SK-N-SH treated with all-trans-retinoic acid at 6 μM for 48 hours (cell line): ENCODE measurements at regions not wholly inside any gene's neighbourhood (a gene's known extent, or its start where the extent isn't known, plus 50 kb on each side); places are given as distances from the start of the nearest gene placed in this dataset.

ENCODE experiments used
- ATAC-seq: fragments of 200-7000 bp; cut with Tn5 transposase; 3 replicates; pipeline ENCODE4 v1.9.1; 2020; ENCODE audit warnings: mild to moderate bottlenecking, moderate library complexity
- BACH2 ChIP-seq: fragments of 250-450 bp; sonication (Bioruptor Pico); IDR thresholded peaks from 2 replicates; pipeline ENCODE4 v1.9.0; 2021; ENCODE audit warnings: mild to moderate bottlenecking, borderline replicate concordance
- CSDC2 ChIP-seq: fragments of 250-450 bp; sonication (Bioruptor Pico); IDR thresholded peaks from 2 replicates; pipeline ENCODE4 v1.5.0; 2020; ENCODE audit warnings: mild to moderate bottlenecking, moderate library complexity
- ESRRG ChIP-seq: fragments of 250-450 bp; sonication (Bioruptor Pico); IDR thresholded peaks from 2 replicates; pipeline ENCODE4 v1.6.1; 2021; ENCODE audit warnings: mild to moderate bottlenecking
- ISL1 ChIP-seq: fragments of 250-450 bp; sonication (Bioruptor Pico); IDR thresholded peaks from 2 replicates; pipeline ENCODE4 v2.1.2; 2022; ENCODE audit warnings: mild to moderate bottlenecking, moderate library complexity
- OSR1 ChIP-seq: fragments of 250-450 bp; sonication (Bioruptor Pico); IDR thresholded peaks from 2 replicates; pipeline ENCODE4 v1.8.0; 2022; ENCODE audit warnings: moderate library complexity, mild to moderate bottlenecking, inconsistent platforms
- PPARA ChIP-seq: fragments of 250-450 bp; sonication (Bioruptor Pico); IDR thresholded peaks from 2 replicates; pipeline ENCODE4 v1.5.0; 2020; ENCODE audit warnings: mild to moderate bottlenecking, borderline replicate concordance
- RARB ChIP-seq: fragments of 250-450 bp; sonication (Bioruptor Pico); IDR thresholded peaks from 2 replicates; pipeline ENCODE4 v1.8.0; 2021; ENCODE audit warnings: mild to moderate bottlenecking, moderate library complexity
- SNAI2 ChIP-seq: fragments of 250-450 bp; sonication (Bioruptor Pico); IDR thresholded peaks from 2 replicates; pipeline ENCODE4 v1.5.0; 2020; ENCODE audit warnings: mild to moderate bottlenecking, moderate library complexity
- TCF4 ChIP-seq: fragments of 250-450 bp; sonication (Bioruptor Pico); IDR thresholded peaks from 2 replicates; pipeline ENCODE4 v1.8.0; 2021; ENCODE audit warnings: mild to moderate bottlenecking, moderate library complexity, borderline replicate concordance
- ZC3H10 ChIP-seq: fragments of 250-450 bp; sonication (Bioruptor Pico); IDR thresholded peaks from 2 replicates; pipeline ENCODE4 v1.5.1; 2021; ENCODE audit warnings: mild to moderate bottlenecking, moderate library complexity
- ZFP3 ChIP-seq: fragments of 250-450 bp; sonication (Bioruptor Pico); IDR thresholded peaks from 2 replicates; pipeline ENCODE4 v1.5.0; 2020; ENCODE audit warnings: mild to moderate bottlenecking, moderate library complexity
- ZFP30 ChIP-seq: fragments of 450-650 bp; formaldehyde crosslinking; IDR thresholded peaks from 2 replicates; pipeline ENCODE4 v1.5.0; 2022; ENCODE audit warnings: mild to moderate bottlenecking, moderate library complexity
- ZNF565 ChIP-seq: fragments of 450-650 bp; formaldehyde crosslinking; conservative IDR thresholded peaks from 2 replicates; pipeline ENCODE4 v1.5.0; 2020; ENCODE audit warnings: low read depth, mild to moderate bottlenecking, moderate library complexity
- ZNF70 ChIP-seq: fragments of 450-650 bp; formaldehyde crosslinking; IDR thresholded peaks from 2 replicates; pipeline ENCODE4 v1.5.0; 2020; ENCODE audit warnings: mild to moderate bottlenecking, moderate library complexity
- ZNF8 ChIP-seq: fragments of 450-650 bp; formaldehyde crosslinking; IDR thresholded peaks from 2 replicates; pipeline ENCODE4 v1.5.0; 2020; ENCODE audit warnings: mild to moderate bottlenecking, moderate library complexity
- TF ChIP-seq, protein P1 (sequence below): fragments of 250-450 bp; sonication (Bioruptor Pico); IDR thresholded peaks from 2 replicates; pipeline ENCODE4 v1.8.0; 2020; ENCODE audit warnings: mild to moderate bottlenecking, moderate library complexity, borderline replicate concordance
- TF ChIP-seq, protein P2 (sequence below): fragments of 250-450 bp; sonication (Bioruptor Pico); IDR thresholded peaks from 2 replicates; pipeline ENCODE4 v1.5.0; 2020; ENCODE audit warnings: mild to moderate bottlenecking, moderate library complexity
- TF ChIP-seq, protein P3 (sequence below): fragments of 250-450 bp; sonication (Bioruptor Pico); IDR thresholded peaks from 2 replicates; pipeline ENCODE4 v1.5.1; 2021; ENCODE audit warnings: mild to moderate bottlenecking, moderate library complexity
- TF ChIP-seq, protein P4 (sequence below): fragments of 250-450 bp; sonication (Bioruptor Pico); IDR thresholded peaks from 2 replicates; pipeline ENCODE4 v1.8.0; 2021; ENCODE audit warnings: low read depth, mild to moderate bottlenecking, moderate library complexity, borderline replicate concordance
- TF ChIP-seq, protein P5 (sequence below): fragments of 250-450 bp; sonication (Bioruptor Pico); IDR thresholded peaks from 2 replicates; pipeline ENCODE4 v1.5.1; 2020; ENCODE audit warnings: low read depth, mild to moderate bottlenecking, moderate library complexity

DNA sequence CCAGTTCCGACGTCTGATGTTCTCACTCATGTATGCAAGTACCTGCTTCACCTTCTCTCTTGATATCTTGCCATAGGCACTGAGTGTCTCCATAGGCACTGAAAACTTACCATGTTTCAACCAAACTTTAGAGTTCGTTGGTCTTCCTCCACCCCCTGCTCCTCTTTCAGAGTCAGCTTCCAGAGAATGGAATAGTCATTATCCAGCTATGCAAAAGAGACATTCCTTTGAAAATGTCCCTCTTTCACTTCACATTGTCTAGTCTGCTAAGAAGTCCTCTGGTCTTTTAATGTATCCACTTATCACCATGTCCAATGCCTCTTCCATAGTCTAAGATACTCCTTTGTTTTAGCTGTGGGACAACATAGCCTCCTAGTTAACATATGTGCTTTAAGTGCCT is 566.0 kb upstream of the TENM3 start (continued):
- TF ChIP-seq TCF4 (CRISPR knock-in tag) (no peak), ZNF70 (CRISPR knock-in tag) (no peak)

DNA sequence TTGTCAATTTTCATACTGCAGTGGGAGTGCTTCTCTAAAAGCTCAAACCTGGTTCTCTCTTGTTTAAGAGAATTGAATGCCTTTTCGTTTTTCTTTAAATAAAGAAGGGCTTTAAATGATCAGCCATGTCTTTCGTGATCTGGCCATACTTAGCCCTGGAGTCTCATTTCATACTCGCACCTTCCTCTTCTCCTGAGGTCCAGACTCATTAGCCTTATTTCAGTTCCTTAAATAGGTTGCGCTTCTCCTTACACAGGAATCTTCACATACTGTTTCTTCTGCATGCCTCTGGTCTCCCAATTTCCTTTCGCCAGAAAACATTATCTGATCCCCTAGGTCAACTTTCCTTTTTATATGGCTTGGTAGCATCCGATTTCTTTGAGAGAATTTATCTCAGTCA is 565.6 kb upstream of the TENM3 start:
- TF ChIP-seq ZC3H10 (CRISPR knock-in tag) = no peak
- no peak for TF ChIP-seq ISL1 (CRISPR knock-in tag)
- TF ChIP-seq, protein P1, sequence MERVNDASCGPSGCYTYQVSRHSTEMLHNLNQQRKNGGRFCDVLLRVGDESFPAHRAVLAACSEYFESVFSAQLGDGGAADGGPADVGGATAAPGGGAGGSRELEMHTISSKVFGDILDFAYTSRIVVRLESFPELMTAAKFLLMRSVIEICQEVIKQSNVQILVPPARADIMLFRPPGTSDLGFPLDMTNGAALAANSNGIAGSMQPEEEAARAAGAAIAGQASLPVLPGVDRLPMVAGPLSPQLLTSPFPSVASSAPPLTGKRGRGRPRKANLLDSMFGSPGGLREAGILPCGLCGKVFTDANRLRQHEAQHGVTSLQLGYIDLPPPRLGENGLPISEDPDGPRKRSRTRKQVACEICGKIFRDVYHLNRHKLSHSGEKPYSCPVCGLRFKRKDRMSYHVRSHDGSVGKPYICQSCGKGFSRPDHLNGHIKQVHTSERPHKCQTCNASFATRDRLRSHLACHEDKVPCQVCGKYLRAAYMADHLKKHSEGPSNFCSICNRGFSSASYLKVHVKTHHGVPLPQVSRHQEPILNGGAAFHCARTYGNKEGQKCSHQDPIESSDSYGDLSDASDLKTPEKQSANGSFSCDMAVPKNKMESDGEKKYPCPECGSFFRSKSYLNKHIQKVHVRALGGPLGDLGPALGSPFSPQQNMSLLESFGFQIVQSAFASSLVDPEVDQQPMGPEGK (CRISPR knock-in tag) = no peak
- TF ChIP-seq TCF4 (CRISPR knock-in tag) = no peak
- no peak for TF ChIP-seq RARB (CRISPR knock-in tag)
- TF ChIP-seq, protein P2, sequence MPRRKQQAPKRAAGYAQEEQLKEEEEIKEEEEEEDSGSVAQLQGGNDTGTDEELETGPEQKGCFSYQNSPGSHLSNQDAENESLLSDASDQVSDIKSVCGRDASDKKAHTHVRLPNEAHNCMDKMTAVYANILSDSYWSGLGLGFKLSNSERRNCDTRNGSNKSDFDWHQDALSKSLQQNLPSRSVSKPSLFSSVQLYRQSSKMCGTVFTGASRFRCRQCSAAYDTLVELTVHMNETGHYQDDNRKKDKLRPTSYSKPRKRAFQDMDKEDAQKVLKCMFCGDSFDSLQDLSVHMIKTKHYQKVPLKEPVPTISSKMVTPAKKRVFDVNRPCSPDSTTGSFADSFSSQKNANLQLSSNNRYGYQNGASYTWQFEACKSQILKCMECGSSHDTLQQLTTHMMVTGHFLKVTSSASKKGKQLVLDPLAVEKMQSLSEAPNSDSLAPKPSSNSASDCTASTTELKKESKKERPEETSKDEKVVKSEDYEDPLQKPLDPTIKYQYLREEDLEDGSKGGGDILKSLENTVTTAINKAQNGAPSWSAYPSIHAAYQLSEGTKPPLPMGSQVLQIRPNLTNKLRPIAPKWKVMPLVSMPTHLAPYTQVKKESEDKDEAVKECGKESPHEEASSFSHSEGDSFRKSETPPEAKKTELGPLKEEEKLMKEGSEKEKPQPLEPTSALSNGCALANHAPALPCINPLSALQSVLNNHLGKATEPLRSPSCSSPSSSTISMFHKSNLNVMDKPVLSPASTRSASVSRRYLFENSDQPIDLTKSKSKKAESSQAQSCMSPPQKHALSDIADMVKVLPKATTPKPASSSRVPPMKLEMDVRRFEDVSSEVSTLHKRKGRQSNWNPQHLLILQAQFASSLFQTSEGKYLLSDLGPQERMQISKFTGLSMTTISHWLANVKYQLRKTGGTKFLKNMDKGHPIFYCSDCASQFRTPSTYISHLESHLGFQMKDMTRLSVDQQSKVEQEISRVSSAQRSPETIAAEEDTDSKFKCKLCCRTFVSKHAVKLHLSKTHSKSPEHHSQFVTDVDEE = no peak
- TF ChIP-seq OSR1 (CRISPR knock-in tag) = no peak
- TF ChIP-seq ZNF70 (CRISPR knock-in tag) = no peak
- no peak for ATAC-seq

DNA sequence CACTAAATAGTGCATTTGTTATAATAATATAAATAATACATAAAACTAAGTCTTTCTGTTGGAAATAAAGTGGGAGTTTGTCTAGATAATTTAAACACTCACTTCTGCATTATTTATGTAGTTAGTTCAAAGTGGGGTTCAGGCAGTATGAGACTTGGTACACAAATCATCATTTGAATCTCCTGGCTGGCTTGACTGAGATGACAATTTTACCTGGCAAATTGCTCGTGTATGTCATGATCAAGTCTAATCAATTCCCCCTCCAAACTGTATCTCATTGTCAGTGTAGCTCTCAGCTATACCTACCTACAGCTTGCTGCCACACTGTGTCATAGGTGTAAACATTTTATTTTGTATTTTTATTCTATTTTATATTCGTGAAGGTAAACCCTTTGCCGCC is 563.4 kb upstream of the TENM3 start:
- no peak for ATAC-seq

More for the DNA sequence above, 563.4 kb upstream of the TENM3 start:
- TF ChIP-seq, protein P1 (CRISPR knock-in tag) = no peak
- no peak for TF ChIP-seq ESRRG (CRISPR knock-in tag)
- TF ChIP-seq, protein P3, sequence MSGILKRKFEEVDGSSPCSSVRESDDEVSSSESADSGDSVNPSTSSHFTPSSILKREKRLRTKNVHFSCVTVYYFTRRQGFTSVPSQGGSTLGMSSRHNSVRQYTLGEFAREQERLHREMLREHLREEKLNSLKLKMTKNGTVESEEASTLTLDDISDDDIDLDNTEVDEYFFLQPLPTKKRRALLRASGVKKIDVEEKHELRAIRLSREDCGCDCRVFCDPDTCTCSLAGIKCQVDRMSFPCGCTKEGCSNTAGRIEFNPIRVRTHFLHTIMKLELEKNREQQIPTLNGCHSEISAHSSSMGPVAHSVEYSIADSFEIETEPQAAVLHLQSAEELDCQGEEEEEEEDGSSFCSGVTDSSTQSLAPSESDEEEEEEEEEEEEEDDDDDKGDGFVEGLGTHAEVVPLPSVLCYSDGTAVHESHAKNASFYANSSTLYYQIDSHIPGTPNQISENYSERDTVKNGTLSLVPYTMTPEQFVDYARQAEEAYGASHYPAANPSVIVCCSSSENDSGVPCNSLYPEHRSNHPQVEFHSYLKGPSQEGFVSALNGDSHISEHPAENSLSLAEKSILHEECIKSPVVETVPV = no peak
- TF ChIP-seq ZNF70 (CRISPR knock-in tag) = no peak
- TF ChIP-seq BACH2 (CRISPR knock-in tag) = no peak
- TF ChIP-seq CSDC2 (CRISPR knock-in tag) = no peak
- TF ChIP-seq TCF4 (CRISPR knock-in tag) = no peak
- TF ChIP-seq ZNF565 (CRISPR knock-in tag) = no peak
- TF ChIP-seq, protein P4, sequence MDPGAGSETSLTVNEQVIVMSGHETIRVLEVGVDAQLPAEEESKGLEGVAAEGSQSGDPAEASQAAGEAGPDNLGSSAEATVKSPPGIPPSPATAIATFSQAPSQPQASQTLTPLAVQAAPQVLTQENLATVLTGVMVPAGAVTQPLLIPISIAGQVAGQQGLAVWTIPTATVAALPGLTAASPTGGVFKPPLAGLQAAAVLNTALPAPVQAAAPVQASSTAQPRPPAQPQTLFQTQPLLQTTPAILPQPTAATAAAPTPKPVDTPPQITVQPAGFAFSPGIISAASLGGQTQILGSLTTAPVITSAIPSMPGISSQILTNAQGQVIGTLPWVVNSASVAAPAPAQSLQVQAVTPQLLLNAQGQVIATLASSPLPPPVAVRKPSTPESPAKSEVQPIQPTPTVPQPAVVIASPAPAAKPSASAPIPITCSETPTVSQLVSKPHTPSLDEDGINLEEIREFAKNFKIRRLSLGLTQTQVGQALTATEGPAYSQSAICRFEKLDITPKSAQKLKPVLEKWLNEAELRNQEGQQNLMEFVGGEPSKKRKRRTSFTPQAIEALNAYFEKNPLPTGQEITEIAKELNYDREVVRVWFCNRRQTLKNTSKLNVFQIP = no peak
- TF ChIP-seq OSR1 (CRISPR knock-in tag) = no peak
- no peak for TF ChIP-seq ZFP3 (CRISPR knock-in tag)
- no peak for TF ChIP-seq ZC3H10 (CRISPR knock-in tag)
- TF ChIP-seq ZFP30 (CRISPR knock-in tag) = no peak
- TF ChIP-seq ZNF8 (CRISPR knock-in tag) = no peak
- no peak for TF ChIP-seq PPARA
- TF ChIP-seq, protein P5, sequence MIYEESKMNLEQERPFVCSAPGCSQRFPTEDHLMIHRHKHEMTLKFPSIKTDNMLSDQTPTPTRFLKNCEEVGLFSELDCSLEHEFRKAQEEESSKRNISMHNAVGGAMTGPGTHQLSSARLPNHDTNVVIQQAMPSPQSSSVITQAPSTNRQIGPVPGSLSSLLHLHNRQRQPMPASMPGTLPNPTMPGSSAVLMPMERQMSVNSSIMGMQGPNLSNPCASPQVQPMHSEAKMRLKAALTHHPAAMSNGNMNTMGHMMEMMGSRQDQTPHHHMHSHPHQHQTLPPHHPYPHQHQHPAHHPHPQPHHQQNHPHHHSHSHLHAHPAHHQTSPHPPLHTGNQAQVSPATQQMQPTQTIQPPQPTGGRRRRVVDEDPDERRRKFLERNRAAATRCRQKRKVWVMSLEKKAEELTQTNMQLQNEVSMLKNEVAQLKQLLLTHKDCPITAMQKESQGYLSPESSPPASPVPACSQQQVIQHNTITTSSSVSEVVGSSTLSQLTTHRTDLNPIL = no peak
- TF ChIP-seq SNAI2 (CRISPR knock-in tag) = no peak
- no peak for TF ChIP-seq ISL1 (CRISPR knock-in tag)
